HG02623 (cell line): ENCODE measurements at regions not wholly inside any gene's neighbourhood (a gene's known extent, or its start where the extent isn't known, plus 50 kb on each side); places are given as distances from the start of the nearest gene placed in this dataset.
"Not testable (repeated sequence)": the region's sequence is repeated elsewhere in the genome, so short reads cannot be mapped to it uniquely, and the experiment has no call there.

Experiments used
- ATAC-seq: cut with Tn5 transposase; IDR thresholded peaks from one replicate; pipeline ENCODE4 v1.9.1; 2021; ENCODE audit warnings: moderate library complexity; ENCODE audit not compliant: unreplicated experiment

- no peak for ATAC-seq
Observed at GRCh38 chr3:11739706-11740105, 96.0 kb upstream of the VGLL4 start.

GRCh38 chr3:11739123-11739522 lies 95.4 kb upstream of the VGLL4 start:
- ATAC-seq: no peak

GRCh38 chr3:11737742-11738141 lies 94.0 kb upstream of the VGLL4 start:
- no peak for ATAC-seq

GRCh38 chr3:11736136-11736833 lies 92.6 kb upstream of the VGLL4 start:
- ATAC-seq: no peak

GRCh38 chr3:11735638-11736037 lies 91.9 kb upstream of the VGLL4 start:
- no peak for ATAC-seq

GRCh38 chr3:11735111-11735510 lies 91.4 kb upstream of the VGLL4 start:
- ATAC-seq: not testable (repeated sequence)

- ATAC-seq: no peak
Observed at GRCh38 chr3:11733914-11734313, 90.2 kb upstream of the VGLL4 start.

GRCh38 chr3:11727207-11727606 lies 83.5 kb upstream of the VGLL4 start:
- ATAC-seq: no peak

GRCh38 chr3:11726146-11726545 lies 82.4 kb upstream of the VGLL4 start:
- ATAC-seq: no peak

- ATAC-seq: not testable (repeated sequence)
Observed at GRCh38 chr3:11725340-11725641, 81.6 kb upstream of the VGLL4 start.

GRCh38 chr3:11724615-11725339 lies 81.1 kb upstream of the VGLL4 start:
- peak; percentile 49 for ATAC-seq

GRCh38 chr3:11721479-11721878 lies 77.8 kb upstream of the VGLL4 start:
- ATAC-seq: no peak

- ATAC-seq: no peak
Observed at GRCh38 chr3:11720917-11721411, 77.2 kb upstream of the VGLL4 start.

GRCh38 chr3:11720304-11720898 lies 76.7 kb upstream of the VGLL4 start:
- ATAC-seq: peak; percentile 29

GRCh38 chr3:11719406-11720303 lies 75.9 kb upstream of the VGLL4 start:
- ATAC-seq: peak; percentile 69

- ATAC-seq: peak; percentile 13
Observed at GRCh38 chr3:11718637-11719405, 75.1 kb upstream of the VGLL4 start.

GRCh38 chr3:11717768-11718636 lies 74.3 kb upstream of the VGLL4 start:
- no peak for ATAC-seq

GRCh38 chr3:11717301-11717700 lies 73.6 kb upstream of the VGLL4 start:
- no peak for ATAC-seq

- no peak for ATAC-seq
Observed at GRCh38 chr3:11716573-11717290, 73.0 kb upstream of the VGLL4 start.
